ENCODE measurements at regions not wholly inside any gene's neighbourhood (a gene's known extent, or its start where the extent isn't known, plus 50 kb on each side); places are given as distances from the start of the nearest gene placed in this dataset.

DNA sequence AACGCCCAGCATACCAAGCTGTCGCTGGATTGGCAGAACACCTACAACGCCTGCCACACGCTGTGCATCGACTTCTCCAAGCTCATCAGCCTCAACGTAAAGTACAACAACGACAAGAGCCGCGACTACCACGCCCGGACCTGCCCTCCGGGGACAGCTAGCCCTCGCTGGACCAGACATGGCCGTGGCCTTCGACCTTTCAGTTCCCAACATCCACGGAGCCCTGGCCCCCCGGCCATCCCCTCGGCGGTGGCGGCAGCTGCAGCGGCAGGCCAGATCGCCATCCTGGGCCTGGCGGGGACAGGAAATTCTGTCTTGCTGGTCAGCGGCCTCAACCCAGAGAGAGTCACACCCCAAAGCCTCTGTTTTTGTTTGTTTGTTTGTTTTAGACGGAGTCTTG lies 132.6 kb upstream of the FUT8 start:
- TF ChIP-seq EZH2 (IDR thresholded peaks at IDR 0.05; ENCODE audit: borderline replicate concordance, low read depth, low read length, severe bottlenecking): no peak
- TF ChIP-seq, protein P1, sequence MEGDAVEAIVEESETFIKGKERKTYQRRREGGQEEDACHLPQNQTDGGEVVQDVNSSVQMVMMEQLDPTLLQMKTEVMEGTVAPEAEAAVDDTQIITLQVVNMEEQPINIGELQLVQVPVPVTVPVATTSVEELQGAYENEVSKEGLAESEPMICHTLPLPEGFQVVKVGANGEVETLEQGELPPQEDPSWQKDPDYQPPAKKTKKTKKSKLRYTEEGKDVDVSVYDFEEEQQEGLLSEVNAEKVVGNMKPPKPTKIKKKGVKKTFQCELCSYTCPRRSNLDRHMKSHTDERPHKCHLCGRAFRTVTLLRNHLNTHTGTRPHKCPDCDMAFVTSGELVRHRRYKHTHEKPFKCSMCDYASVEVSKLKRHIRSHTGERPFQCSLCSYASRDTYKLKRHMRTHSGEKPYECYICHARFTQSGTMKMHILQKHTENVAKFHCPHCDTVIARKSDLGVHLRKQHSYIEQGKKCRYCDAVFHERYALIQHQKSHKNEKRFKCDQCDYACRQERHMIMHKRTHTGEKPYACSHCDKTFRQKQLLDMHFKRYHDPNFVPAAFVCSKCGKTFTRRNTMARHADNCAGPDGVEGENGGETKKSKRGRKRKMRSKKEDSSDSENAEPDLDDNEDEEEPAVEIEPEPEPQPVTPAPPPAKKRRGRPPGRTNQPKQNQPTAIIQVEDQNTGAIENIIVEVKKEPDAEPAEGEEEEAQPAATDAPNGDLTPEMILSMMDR (IDR thresholded peaks at IDR 0.05; ENCODE audit: borderline replicate concordance, extremely low read depth, low read length, poor library complexity, severe bottlenecking): no peak
- Histone ChIP-seq H2AFZ (ENCODE audit: low read depth, low read length) (no peak overlapping the region), H3K4me2 (ENCODE audit: insufficient read depth, low read length) (no peak overlapping the region), H3K27ac (ENCODE audit: low read length) (no peak overlapping the region), H3K4me1 (ENCODE audit: insufficient read depth, low read length) (peaks cover 14% of the 10 kb centered on the region), H3K27me3 (ENCODE audit: insufficient read depth, low read length, poor library complexity) (no peaks in the 10 kb centered on the region), H3K79me2 (ENCODE audit: insufficient read depth, low read length) (no peaks in the 10 kb centered on the region), H4K20me1 (ENCODE audit: insufficient read depth, low read length) (no peaks in the 10 kb centered on the region), H3K4me3 (ENCODE audit: low read depth in 1 of 2, low read length in 2 of 2) (no peak overlapping the region), H3K36me3 (ENCODE audit: insufficient read depth, low read length) (no peaks in the 10 kb centered on the region), H3K9me3 (ENCODE audit: insufficient read depth, low read length, severe bottlenecking) (no peaks in the 10 kb centered on the region), H3K9ac (ENCODE audit: low read depth, low read length) (no peak overlapping the region)
- ATAC-seq (ENCODE audit: insufficient read depth, low read depth) (no peak), DNase-seq (no peak)

DNA sequence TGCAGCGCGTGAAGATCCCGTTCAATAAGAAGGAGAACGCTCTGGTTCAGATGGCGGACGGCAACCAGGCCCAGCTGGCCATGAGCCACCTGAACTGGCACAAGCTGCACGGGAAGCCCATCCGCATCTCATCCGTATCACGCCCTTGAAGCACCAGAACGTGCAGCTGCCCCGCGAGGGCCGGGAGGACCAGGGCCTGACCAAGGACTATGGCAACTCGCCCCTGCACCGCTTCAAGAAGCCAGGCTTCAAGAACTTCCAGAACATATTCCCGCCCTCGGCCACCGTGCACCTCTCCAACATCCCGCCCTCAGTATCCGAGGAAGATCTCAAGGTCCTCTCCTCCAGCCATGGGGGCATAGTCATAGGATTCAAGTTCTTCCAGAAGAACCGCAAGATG lies 131.9 kb upstream of the FUT8 start:
- Histone ChIP-seq H3K9me3 (ENCODE audit: insufficient read depth, low read length, severe bottlenecking) (no peaks in the 10 kb centered on the region), H3K4me1 (ENCODE audit: insufficient read depth, low read length) (peaks cover 14% of the 10 kb centered on the region), H3K4me2 (ENCODE audit: insufficient read depth, low read length) (no peak overlapping the region), H3K9ac (ENCODE audit: low read depth, low read length) (no peak overlapping the region), H3K27ac (ENCODE audit: low read length) (no peak overlapping the region), H3K36me3 (ENCODE audit: insufficient read depth, low read length) (no peaks in the 10 kb centered on the region), H4K20me1 (ENCODE audit: insufficient read depth, low read length) (no peaks in the 10 kb centered on the region), H3K27me3 (ENCODE audit: insufficient read depth, low read length, poor library complexity) (no peaks in the 10 kb centered on the region), H2AFZ (ENCODE audit: low read depth, low read length) (no peak overlapping the region), H3K79me2 (ENCODE audit: insufficient read depth, low read length) (no peaks in the 10 kb centered on the region), H3K4me3 (ENCODE audit: low read depth in 1 of 2, low read length in 2 of 2) (no peak overlapping the region)
- no peak for DNase-seq
- no peak for ATAC-seq (ENCODE audit: insufficient read depth, low read depth)
- TF ChIP-seq EZH2 (IDR thresholded peaks at IDR 0.05; ENCODE audit: borderline replicate concordance, low read depth, low read length, severe bottlenecking): no peak
- TF ChIP-seq, protein P1 (IDR thresholded peaks at IDR 0.05; ENCODE audit: borderline replicate concordance, extremely low read depth, low read length, poor library complexity, severe bottlenecking): no peak

DNA sequence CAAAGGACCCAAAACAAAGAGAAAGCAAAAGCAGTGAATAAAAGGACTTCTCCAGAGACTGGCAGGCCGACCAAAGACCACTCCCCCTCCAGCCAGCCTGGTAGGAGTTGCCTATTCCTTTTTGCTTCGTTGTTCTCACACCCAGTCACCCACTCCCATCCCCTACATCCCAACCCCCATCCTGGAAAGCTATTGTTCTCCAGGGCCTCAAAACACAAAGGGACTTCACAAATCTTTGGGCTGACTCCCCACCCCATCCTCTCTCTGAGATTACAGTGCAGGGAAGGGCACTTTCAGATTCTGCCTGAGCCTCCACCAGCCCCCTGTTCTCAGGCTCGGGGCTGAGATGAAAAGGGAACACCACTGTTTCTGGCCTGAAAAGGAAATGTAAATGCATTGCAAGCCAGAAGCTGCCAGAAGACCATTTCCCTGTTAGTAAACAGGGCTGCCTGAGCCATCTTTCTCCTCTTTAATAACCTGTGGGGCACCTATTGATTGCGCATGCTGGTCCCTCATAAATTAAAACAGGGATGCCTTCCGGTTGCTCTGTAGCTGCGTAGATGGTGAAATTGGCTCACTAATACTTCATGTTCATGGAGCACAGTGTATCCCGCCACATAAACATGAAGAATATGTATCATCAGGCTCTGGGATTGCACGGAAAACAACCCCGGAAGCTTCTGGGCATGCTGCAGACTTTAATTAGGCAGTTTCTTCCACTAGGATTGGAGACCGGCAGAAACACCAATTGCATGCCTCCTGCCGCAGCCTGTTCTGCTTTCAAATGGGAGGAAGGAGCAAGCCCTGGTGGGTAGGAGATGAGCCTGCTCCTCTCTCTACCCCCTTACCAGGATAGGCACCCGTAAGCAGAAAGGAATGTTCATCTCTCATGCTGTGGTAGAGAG lies 130.3 kb upstream of the FUT8 start:
- H3K4me3 ChIP-seq (ENCODE audit: low read depth in 1 of 2, low read length in 2 of 2): peak overlapping the region in 1 of 2 experiments; percentile 32; a peak in 2 of 4 replicates
- DNase-seq (peak; percentile 71), ATAC-seq (ENCODE audit: insufficient read depth, low read depth) (peak; percentile 87)
- H3K36me3 ChIP-seq (ENCODE audit: insufficient read depth, low read length): no peaks in the 10 kb centered on the region
- no peaks in the 10 kb centered on the region for H3K9me3 ChIP-seq (ENCODE audit: insufficient read depth, low read length, severe bottlenecking)
- H3K9ac ChIP-seq (ENCODE audit: low read depth, low read length): peak overlapping the region; percentile 33; the same call in 1 of the 2 replicates
- no peak for TF ChIP-seq EZH2 (IDR thresholded peaks at IDR 0.05; ENCODE audit: borderline replicate concordance, low read depth, low read length, severe bottlenecking)
- TF ChIP-seq, protein P1 (IDR thresholded peaks at IDR 0.05; ENCODE audit: borderline replicate concordance, extremely low read depth, low read length, poor library complexity, severe bottlenecking): no peak
- no peaks in the 10 kb centered on the region for H3K27me3 ChIP-seq (ENCODE audit: insufficient read depth, low read length, poor library complexity)
- peak overlapping the region; percentile 75 for H3K27ac ChIP-seq (ENCODE audit: low read length)
- no peaks in the 10 kb centered on the region for H3K79me2 ChIP-seq (ENCODE audit: insufficient read depth, low read length)
- H4K20me1 ChIP-seq (ENCODE audit: insufficient read depth, low read length): no peaks in the 10 kb centered on the region
- peak overlapping the region; percentile 71 for H2AFZ ChIP-seq (ENCODE audit: low read depth, low read length)
- peak overlapping the region; percentile 52 for H3K4me2 ChIP-seq (ENCODE audit: insufficient read depth, low read length)
- H3K4me1 ChIP-seq (ENCODE audit: insufficient read depth, low read length): peaks cover 18% of the 10 kb centered on the region

Measured in DND-41 (cell line).